ENCODE measurements at regions not wholly inside any gene's neighbourhood (a gene's known extent, or its start where the extent isn't known, plus 50 kb on each side); places are given as distances from the start of the nearest gene placed in this dataset.

- no peak for DNase-seq (ENCODE audit: low spot score)
Observed at GRCh38 chr11:92480499-92480898, 255.9 kb downstream of the FAT3 start.

GRCh38 chr11:92482492-92483060 lies 258.0 kb downstream of the FAT3 start:
- DNase-seq (ENCODE audit: low spot score) = no peak

- no peak for DNase-seq (ENCODE audit: low spot score)
Observed at GRCh38 chr11:92484570-92484969, 260.0 kb downstream of the FAT3 start.

- DNase-seq (ENCODE audit: low spot score) = no peak
Observed at GRCh38 chr11:92489826-92490399, 265.3 kb downstream of the FAT3 start.

- no peak for DNase-seq (ENCODE audit: low spot score)
Observed at GRCh38 chr11:92492372-92492771, 267.8 kb downstream of the FAT3 start.

GRCh38 chr11:92495107-92495793 lies 270.6 kb downstream of the FAT3 start:
- DNase-seq (ENCODE audit: low spot score) = no peak

- DNase-seq (ENCODE audit: low spot score) = no peak
Observed at GRCh38 chr11:92500453-92500852, 275.8 kb downstream of the FAT3 start.

GRCh38 chr11:92501066-92501739 lies 276.6 kb downstream of the FAT3 start:
- no peak for DNase-seq (ENCODE audit: low spot score)

GRCh38 chr11:92504004-92504403 lies 279.4 kb downstream of the FAT3 start:
- no peak for DNase-seq (ENCODE audit: low spot score)

- no peak for DNase-seq (ENCODE audit: low spot score)
Observed at GRCh38 chr11:92504534-92504933, 279.9 kb downstream of the FAT3 start.

- DNase-seq (ENCODE audit: low spot score) = no peak
Observed at GRCh38 chr11:92505689-92506088, 281.1 kb downstream of the FAT3 start.

- DNase-seq (ENCODE audit: low spot score) = no peak
Observed at GRCh38 chr11:92506809-92507336, 282.3 kb downstream of the FAT3 start.

GRCh38 chr11:92510591-92510990 lies 286.0 kb downstream of the FAT3 start:
- DNase-seq (ENCODE audit: low spot score) = no peak

- no peak for DNase-seq (ENCODE audit: low spot score)
Observed at GRCh38 chr11:92511522-92512203, 287.0 kb downstream of the FAT3 start.

- no peak for DNase-seq (ENCODE audit: low spot score)
Observed at GRCh38 chr11:92512204-92512569, 287.6 kb downstream of the FAT3 start.

- DNase-seq (ENCODE audit: low spot score) = no peak
Observed at GRCh38 chr11:92523611-92524010, 299.0 kb downstream of the FAT3 start.

- no peak for DNase-seq (ENCODE audit: low spot score)
Observed at GRCh38 chr11:92524542-92524941, 299.9 kb downstream of the FAT3 start.

GRCh38 chr11:92527467-92527866 lies 302.8 kb downstream of the FAT3 start:
- no peak for DNase-seq (ENCODE audit: low spot score)

GRCh38 chr11:92528001-92528400 lies 303.4 kb downstream of the FAT3 start:
- DNase-seq (ENCODE audit: low spot score) = no peak

GRCh38 chr11:92531065-92531739 lies 306.6 kb downstream of the FAT3 start:
- DNase-seq (ENCODE audit: low spot score) = peak; percentile 6

- no peak for DNase-seq (ENCODE audit: low spot score)
Observed at GRCh38 chr11:92533657-92534335, 309.2 kb downstream of the FAT3 start.

Data from COLO829 (cell line).